GM10266 (cell line): ENCODE measurements at regions not wholly inside any gene's neighbourhood (a gene's known extent, or its start where the extent isn't known, plus 50 kb on each side); places are given as distances from the start of the nearest gene placed in this dataset.

Experiments
- DNase-seq: peaks from one replicate; pipeline ENCODE4 v3.0.0; 2012; ENCODE audit errors: extremely low spot score
- TF ChIP-seq, protein P1 (sequence below): IDR thresholded peaks from 2 replicates; pipeline ENCODE4 v1.5.1; 2012; ENCODE audit warnings: mild to moderate bottlenecking, low read depth; ENCODE audit not compliant: control insufficient read depth, insufficient read depth; ENCODE audit errors: missing control alignments

DNA sequence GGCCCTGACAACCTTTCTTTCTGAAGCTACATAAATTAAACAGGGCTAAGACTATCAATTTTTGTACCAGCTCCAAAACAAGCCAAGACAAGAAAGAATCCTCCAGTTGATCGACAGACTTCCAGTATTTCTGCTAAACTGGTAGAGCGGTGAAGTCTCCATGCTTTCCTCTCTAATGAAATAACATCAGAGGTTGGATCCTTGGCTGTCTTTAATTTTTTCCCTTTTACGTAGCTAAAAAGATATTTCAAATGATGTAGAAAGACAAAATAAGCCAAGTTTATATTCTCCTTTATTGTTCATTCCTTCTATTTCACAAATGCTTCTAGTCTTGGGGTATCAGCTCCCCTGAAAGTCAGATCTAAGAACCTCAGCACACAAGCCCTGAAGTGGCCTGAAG is 434.9 kb downstream of the NFIB start:
- TF ChIP-seq, protein P1, sequence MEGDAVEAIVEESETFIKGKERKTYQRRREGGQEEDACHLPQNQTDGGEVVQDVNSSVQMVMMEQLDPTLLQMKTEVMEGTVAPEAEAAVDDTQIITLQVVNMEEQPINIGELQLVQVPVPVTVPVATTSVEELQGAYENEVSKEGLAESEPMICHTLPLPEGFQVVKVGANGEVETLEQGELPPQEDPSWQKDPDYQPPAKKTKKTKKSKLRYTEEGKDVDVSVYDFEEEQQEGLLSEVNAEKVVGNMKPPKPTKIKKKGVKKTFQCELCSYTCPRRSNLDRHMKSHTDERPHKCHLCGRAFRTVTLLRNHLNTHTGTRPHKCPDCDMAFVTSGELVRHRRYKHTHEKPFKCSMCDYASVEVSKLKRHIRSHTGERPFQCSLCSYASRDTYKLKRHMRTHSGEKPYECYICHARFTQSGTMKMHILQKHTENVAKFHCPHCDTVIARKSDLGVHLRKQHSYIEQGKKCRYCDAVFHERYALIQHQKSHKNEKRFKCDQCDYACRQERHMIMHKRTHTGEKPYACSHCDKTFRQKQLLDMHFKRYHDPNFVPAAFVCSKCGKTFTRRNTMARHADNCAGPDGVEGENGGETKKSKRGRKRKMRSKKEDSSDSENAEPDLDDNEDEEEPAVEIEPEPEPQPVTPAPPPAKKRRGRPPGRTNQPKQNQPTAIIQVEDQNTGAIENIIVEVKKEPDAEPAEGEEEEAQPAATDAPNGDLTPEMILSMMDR, result no peak

DNA sequence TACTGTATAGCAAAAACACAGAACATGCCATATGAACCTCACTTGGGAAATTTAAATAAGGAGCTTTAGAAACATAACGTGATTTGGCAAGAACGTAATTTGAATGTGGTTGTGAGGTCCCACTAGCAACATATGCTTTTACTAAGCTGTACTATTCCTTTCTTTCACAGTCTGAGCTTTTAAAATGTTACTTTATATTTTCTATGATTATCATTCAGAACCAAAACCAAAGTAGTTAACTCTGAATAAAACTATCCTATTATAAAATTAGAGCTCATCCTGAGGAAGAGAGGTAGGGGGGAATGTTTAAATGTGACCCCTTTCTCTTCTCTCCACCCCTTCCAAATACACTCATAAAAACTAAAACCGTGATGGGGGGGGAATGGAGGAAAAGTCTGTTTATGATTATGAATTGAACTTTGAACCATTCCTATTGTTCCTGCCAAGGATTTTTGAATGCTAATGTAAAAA is 435.7 kb downstream of the NFIB start:
- DNase-seq, result no peak
- TF ChIP-seq, protein P1, result no peak

More for the DNA sequence above, 434.9 kb downstream of the NFIB start:
- no peak for DNase-seq

DNA sequence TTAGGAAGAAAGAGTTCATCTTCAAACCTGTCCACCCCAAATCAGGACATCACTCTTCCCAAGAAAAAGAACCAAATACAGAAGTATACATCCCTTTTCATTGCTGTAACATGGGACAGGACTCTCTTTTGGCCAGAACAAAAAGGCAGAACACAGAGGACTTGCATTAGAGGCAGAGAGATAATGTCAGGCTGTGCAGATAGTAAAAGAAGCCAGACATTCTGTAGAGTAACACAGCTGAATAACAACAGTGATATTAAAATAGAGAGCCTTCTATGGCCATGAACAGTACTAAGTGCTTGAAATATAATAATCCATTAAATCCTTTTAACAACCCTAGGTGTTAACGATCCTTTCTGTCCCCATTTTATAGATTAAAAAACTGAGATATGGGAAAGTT is 437.2 kb downstream of the NFIB start:
- TF ChIP-seq, protein P1, result no peak
- DNase-seq, result no peak

DNA sequence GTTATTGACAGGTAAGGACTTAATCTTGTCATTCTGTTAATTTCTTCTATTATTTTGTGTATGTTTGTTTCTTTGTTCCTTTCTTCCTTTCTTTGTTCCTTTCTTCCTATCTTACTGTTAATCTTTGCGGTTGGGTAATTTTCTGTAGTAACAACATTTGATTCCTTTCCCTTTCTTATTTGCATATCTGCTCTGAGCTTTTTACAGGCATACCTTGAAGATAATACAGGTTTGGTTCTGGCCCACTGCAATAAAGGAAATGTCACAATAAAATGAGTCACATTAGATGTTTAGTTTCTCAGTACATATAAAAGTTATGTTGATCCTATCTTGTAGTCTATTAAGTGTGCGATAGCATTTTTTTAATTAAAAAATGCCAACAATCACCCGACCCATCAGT is 440.7 kb downstream of the NFIB start:
- no peak for DNase-seq
- TF ChIP-seq, protein P1, result no peak

DNA sequence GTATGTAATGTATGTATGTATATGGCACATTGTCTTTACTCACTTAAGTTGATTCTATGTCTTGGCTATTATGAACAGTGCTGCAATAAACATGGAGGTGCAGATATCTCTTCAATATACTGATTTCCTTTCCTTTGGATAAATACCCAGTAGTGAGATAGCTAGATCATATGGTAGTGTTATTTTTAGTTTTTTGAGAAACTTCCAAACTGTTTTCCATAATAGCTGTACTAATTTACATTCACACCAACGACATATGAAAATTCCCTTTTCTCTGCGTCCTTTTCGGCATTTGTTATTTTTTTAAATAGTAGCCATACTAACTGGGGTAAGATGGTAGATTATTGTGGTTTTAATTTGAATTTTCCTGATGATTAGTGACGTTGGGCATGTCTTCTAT is 445.6 kb downstream of the NFIB start:
- no peak for DNase-seq
- TF ChIP-seq, protein P1, result no peak

DNA sequence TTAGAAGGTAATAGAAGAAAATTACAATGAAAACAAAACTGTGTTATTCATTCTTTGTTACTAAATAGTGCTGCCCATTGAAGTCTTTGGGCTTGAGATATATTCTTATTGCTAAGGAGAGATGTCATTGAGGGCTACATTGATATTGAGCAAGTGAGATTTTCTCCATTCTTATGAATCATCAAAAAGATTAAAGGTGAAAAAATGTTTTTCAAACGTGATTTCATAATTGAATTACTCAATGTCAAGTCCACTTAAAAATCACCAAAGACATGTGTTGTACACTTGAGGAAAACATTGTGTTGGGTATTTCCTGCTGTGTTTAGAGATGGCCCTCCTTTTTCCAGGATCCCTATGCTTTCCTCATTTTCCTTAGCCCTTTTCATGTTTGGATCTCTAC is 448.1 kb downstream of the NFIB start:
- TF ChIP-seq, protein P1, result no peak
- no peak for DNase-seq

- TF ChIP-seq, protein P1, result no peak
- DNase-seq, result no peak
Measured at GRCh38 chr9:13863112-13863511, 450.8 kb downstream of the NFIB start.
